Activated T-helper 1 cell treated with anti-CD3 and anti-CD28 coated beads, Interleukin-12 subunit alpha, Interleukin-12 subunit beta, Interleukin-2, Interleukin-4 antibody, amounts not matched to agents 30 ng/mL and 10 ng/mL and 1 ng/mL, durations not matched to agents 14 hours and 24 hours and 36 hours (primary cell): ENCODE measurements at regions not wholly inside any gene's neighbourhood (a gene's known extent, or its start where the extent isn't known, plus 50 kb on each side); places are given as distances from the start of the nearest gene placed in this dataset.
"Not testable (repeated sequence)": the region's sequence is repeated elsewhere in the genome, so short reads cannot be mapped to it uniquely, and the experiment has no call there.

Experiments used
- DNase-seq: peaks from one replicate; pipeline ENCODE4 v3.0.0; 2021; ENCODE audit warnings: low spot score
- H3K27ac Mint-ChIP-seq: one replicate; pipeline ENCODE4 v1.8.0; 2021; ENCODE audit warnings: mild to moderate bottlenecking, mixed read lengths
- H3K27me3 Mint-ChIP-seq: one replicate; pipeline ENCODE4 v1.8.0; 2022; ENCODE audit warnings: mild to moderate bottlenecking, moderate library complexity, mixed read lengths; ENCODE audit not compliant: insufficient read depth
- H3K36me3 Mint-ChIP-seq: one replicate; pipeline ENCODE4 v1.8.0; 2021; ENCODE audit warnings: low read depth, mixed read lengths
- H3K4me1 Mint-ChIP-seq: one replicate; pipeline ENCODE4 v1.8.0; 2021; ENCODE audit warnings: low read depth, mixed read lengths
- H3K4me3 Mint-ChIP-seq: one replicate; pipeline ENCODE4 v1.8.0; 2021; ENCODE audit warnings: mild to moderate bottlenecking, moderate library complexity, mixed read lengths
- H3K9me3 Mint-ChIP-seq: one replicate; pipeline ENCODE4 v1.8.0; 2021; ENCODE audit warnings: mixed read lengths
- intact Hi-C: fragments of 100-400 bp; cut with micrococcal nuclease; formaldehyde crosslinking; loops from one replicate; pipeline ENCODE4 v1.15.1; 2024

GRCh38 chr4:177798161-177798560 is 355.9 kb upstream of the AGA start:
- intact Hi-C loops = no loop called here
- Mint-ChIP-seq H3K27me3 (no peaks in the 10 kb centered on the region), H3K4me1 (no peaks in the 10 kb centered on the region), H3K36me3 (no peaks in the 10 kb centered on the region), H3K9me3 (no peaks in the 10 kb centered on the region), H3K27ac (no peak overlapping the region), H3K4me3 (no peak overlapping the region)
- DNase-seq = no peak

DNA sequence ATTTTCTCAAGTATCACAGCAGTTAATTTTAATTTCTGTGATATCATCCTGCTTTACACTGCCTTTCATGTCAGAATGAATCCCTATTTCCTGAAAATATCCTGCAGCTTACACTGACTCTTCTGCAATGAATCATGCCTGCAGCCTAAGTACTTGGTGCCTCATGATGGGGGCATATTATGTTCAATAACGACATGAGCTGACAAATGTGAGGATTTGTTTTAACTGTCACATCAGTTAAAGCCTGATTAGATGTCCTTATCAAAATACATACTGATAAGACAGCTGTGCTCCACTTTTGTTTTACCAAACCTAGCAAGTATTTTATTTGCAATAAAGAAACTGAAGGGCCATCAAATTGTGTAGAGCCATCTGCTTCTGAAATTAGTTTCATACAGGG is 359.9 kb upstream of the AGA start:
- Mint-ChIP-seq H3K27ac (no peak overlapping the region), H3K36me3 (no peaks in the 10 kb centered on the region), H3K27me3 (no peaks in the 10 kb centered on the region), H3K4me1 (no peaks in the 10 kb centered on the region), H3K9me3 (no peaks in the 10 kb centered on the region), H3K4me3 (no peak overlapping the region)
- no peak for DNase-seq
- intact Hi-C loops = no loop called here

- no peak for DNase-seq
- Mint-ChIP-seq H3K4me3 (no peak overlapping the region), H3K9me3 (no peaks in the 10 kb centered on the region), H3K27me3 (no peaks in the 10 kb centered on the region), H3K27ac (no peak overlapping the region), H3K4me1 (no peaks in the 10 kb centered on the region), H3K36me3 (no peaks in the 10 kb centered on the region)
- intact Hi-C loops = no loop called here
Measured at GRCh38 chr4:177802661-177803060, 360.4 kb upstream of the AGA start.

DNA sequence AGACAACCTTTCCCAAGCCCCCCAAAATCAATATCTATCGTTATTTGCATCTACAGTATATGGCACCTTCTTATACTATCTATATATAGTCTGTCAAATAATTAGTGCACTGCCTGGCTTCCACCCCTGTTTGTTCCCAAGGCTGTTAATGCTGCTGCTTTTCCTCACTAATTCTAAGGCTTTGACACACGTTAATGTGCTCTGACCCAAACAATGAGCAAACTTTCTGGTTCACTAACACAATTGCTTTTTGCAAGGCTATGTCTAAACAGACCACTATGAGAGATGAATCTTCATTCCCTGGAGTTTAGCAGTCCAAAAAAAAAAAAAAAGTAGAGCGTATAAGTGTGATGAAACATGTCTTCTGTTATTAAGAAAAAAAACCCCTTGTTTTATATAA is 360.9 kb upstream of the AGA start:
- H3K27me3 Mint-ChIP-seq = no peaks in the 10 kb centered on the region
- no peak for DNase-seq
- no peaks in the 10 kb centered on the region for H3K9me3 Mint-ChIP-seq
- H3K4me1 Mint-ChIP-seq = no peaks in the 10 kb centered on the region
- H3K36me3 Mint-ChIP-seq = no peaks in the 10 kb centered on the region
- no peak overlapping the region for H3K27ac Mint-ChIP-seq
- intact Hi-C loops = no loop called here
- H3K4me3 Mint-ChIP-seq = no peak overlapping the region

DNA sequence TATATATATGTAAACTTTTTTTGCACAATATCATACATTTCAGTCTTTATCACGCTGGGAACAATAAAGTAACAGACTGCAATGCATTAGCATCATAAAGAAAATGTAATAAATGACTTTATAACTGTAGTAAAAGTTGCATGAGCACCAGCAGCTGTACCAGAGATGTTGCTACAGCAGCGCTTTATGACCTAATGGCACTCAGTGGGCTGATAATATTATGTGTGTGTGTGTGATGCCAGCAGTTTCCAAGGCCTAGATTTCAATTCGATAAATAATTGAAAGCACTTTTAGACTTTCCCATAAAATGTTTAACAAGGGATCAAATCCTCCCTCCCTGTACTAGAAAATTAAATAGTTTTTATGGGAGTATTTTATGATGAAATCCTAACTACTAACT is 367.6 kb upstream of the AGA start:
- Mint-ChIP-seq H3K9me3 (no peaks in the 10 kb centered on the region), H3K36me3 (no peaks in the 10 kb centered on the region), H3K27me3 (no peaks in the 10 kb centered on the region), H3K27ac (no peak overlapping the region), H3K4me3 (no peak overlapping the region), H3K4me1 (no peaks in the 10 kb centered on the region)
- no peak for DNase-seq
- intact Hi-C loops = no loop called here

DNA sequence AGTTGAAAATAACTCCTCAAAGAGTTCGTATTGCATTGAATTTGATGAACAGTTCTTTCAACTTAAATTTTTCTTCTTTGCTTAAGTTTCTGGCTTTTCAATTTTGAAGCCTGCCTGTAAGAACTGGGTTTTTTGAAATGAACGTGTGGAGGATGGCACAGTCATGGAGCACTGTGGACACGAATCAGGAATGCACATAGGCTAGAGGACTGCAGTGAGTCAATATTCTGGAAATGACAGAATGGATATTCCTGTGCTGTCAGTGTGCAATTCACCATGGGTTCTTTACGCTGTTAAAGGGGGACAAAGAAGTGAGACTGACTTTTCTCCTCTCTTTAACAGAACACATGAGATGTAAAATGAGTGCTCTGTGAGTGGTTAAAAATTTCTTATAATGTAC is 368.0 kb upstream of the AGA start:
- no peaks in the 10 kb centered on the region for H3K4me1 Mint-ChIP-seq
- H3K27me3 Mint-ChIP-seq = no peaks in the 10 kb centered on the region
- H3K9me3 Mint-ChIP-seq = no peaks in the 10 kb centered on the region
- intact Hi-C loops = no loop called here
- no peak overlapping the region for H3K27ac Mint-ChIP-seq
- H3K36me3 Mint-ChIP-seq = no peaks in the 10 kb centered on the region
- DNase-seq = no peak
- H3K4me3 Mint-ChIP-seq = no peak overlapping the region

- H3K27ac Mint-ChIP-seq, H3K27me3 Mint-ChIP-seq, H3K36me3 Mint-ChIP-seq, H3K9me3 Mint-ChIP-seq, H3K4me3 Mint-ChIP-seq, DNase-seq, intact Hi-C loops, H3K4me1 Mint-ChIP-seq: not testable (repeated sequence)
Measured at GRCh38 chr4:177818392-177818791, 376.2 kb upstream of the AGA start.

DNA sequence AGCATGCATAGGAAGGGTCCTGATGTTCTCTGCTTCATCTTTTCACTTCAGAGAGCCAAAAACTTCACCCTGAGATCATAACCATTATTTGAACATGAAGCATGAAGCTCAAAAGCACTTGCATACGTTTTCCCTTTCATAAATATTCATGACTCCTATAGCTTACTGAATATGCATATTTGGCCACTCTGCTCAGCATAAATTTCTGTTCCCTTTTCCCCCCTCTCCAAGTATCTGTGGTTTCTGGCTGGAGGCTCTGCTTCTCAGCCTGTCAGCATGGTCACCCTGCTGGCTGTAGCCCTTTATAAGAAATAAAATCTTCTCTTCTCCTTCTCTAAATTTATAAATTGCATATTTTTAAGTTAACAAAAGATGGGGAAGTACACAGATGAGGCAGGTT is 384.7 kb upstream of the AGA start:
- Mint-ChIP-seq H3K4me3 (no peak overlapping the region), H3K27me3 (no peaks in the 10 kb centered on the region), H3K27ac (no peak overlapping the region), H3K9me3 (no peaks in the 10 kb centered on the region), H3K36me3 (no peaks in the 10 kb centered on the region), H3K4me1 (no peaks in the 10 kb centered on the region)
- DNase-seq = no peak
- intact Hi-C loops = no loop called here

DNA sequence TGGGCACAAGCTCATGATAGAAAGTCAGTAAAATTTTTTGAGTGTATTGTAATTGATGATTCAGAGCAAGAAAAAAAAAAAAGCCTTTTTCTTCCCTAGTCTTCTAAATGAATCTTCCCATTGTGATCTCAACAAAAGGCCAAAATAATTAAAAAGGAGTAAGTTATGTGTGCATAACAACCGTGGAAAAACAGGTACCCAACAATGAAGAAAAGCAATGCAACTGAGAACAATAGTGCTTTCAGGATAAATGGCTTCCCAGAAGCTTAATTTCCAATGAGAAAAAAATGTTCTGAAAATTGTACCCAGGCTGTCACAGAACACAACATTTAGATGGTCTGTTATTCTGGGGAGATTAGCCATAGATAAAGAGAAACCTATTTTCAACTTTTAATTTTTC is 399.0 kb upstream of the AGA start:
- intact Hi-C loops = no loop called here
- no peak overlapping the region for H3K4me3 Mint-ChIP-seq
- H3K27me3 Mint-ChIP-seq = no peaks in the 10 kb centered on the region
- H3K27ac Mint-ChIP-seq = no peak overlapping the region
- DNase-seq = no peak
- H3K4me1 Mint-ChIP-seq = no peaks in the 10 kb centered on the region
- no peaks in the 10 kb centered on the region for H3K36me3 Mint-ChIP-seq
- H3K9me3 Mint-ChIP-seq = no peaks in the 10 kb centered on the region

DNA sequence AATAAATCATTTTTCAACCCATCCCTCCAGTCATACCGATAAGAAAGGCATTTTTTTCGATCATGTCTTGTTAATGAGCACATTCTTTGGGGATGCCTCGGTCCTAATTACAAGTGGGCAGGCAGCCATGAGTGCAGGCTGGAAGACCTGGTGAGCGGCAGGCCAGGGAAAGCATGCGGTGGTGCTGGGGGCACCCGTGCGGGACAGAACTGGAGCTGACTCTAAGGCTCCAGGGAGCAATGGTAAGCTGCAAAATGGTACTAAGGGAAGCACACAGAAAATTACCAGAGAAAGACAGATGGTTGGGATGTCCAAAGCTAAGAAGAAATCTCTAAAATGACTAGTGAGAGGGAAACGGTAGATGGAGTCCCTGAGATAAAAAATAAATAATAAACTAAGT is 411.0 kb upstream of the AGA start:
- Mint-ChIP-seq H3K9me3 (peaks cover 10% of the 10 kb centered on the region), H3K27me3 (no peaks in the 10 kb centered on the region), H3K4me3 (no peak overlapping the region), H3K36me3 (no peaks in the 10 kb centered on the region), H3K4me1 (no peaks in the 10 kb centered on the region), H3K27ac (no peak overlapping the region)
- intact Hi-C loops = no loop called here
- no peak for DNase-seq

DNA sequence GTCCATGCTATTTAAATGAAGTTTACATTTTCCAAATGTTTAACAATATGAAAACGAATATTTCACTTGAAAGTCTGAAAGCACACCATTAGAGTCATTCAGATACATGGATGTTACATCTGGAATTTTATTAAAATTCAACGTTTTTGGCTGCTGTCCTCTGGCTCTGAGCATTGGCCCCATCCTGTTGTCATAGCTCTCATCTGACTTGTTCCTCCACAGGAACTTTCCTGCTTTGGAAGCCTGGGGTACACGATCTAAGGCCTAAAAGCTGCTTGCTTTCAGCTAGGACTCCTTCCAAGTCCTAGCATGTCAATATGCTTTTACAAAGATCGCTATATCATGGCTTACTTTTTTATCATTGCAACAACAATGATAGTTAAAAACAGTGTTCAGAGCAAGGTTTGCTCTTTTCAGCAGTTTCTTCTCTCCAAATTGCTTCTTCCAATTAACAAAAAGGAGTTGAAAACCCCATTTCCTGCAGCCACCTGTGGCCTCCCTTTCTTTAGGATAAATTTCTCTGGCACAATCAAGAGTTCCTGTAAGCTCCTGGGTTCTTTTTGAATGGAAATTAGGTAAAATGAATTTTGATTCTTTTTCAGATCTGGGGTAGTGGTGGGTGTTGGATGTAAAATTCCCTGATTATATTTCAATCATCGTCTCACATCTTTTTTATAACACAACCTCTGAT is 413.4 kb upstream of the AGA start:
- Mint-ChIP-seq H3K4me1 (no peaks in the 10 kb centered on the region), H3K27ac (no peak overlapping the region), H3K27me3 (no peaks in the 10 kb centered on the region), H3K36me3 (no peaks in the 10 kb centered on the region), H3K4me3 (no peak overlapping the region), H3K9me3 (peaks cover 10% of the 10 kb centered on the region)
- intact Hi-C loops = no loop called here
- DNase-seq = no peak

DNA sequence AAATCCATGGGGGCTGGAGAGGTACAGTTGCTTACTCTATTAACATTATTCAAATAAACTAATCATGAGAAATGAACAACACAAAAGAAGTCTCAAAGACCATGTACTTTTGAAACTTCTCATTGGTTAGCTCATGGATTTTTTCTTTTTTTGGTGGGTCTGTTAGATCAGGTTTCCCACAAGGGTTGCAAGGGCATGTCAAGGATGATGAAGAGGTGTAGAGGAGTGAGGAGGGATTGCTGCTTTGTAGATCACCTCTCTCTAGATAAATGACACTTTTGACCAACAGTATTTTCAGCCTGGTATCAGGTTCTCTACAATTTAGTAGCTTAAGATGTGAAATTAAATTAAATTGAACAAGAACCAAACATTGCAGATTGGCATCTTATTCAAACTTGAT is 417.9 kb upstream of the AGA start:
- DNase-seq = no peak
- H3K4me1 Mint-ChIP-seq = no peaks in the 10 kb centered on the region

GRCh38 chr4:177861551-177862094 is 419.4 kb upstream of the AGA start:
- H3K4me3 Mint-ChIP-seq = no peak overlapping the region
- no peaks in the 10 kb centered on the region for H3K36me3 Mint-ChIP-seq
- H3K27me3 Mint-ChIP-seq = no peaks in the 10 kb centered on the region
- no peaks in the 10 kb centered on the region for H3K4me1 Mint-ChIP-seq
- intact Hi-C loops = no loop called here
- no peak overlapping the region for H3K27ac Mint-ChIP-seq
- no peak for DNase-seq
- no peaks in the 10 kb centered on the region for H3K9me3 Mint-ChIP-seq

More for the DNA sequence above, 417.9 kb upstream of the AGA start:
- no peaks in the 10 kb centered on the region for H3K27me3 Mint-ChIP-seq
- intact Hi-C loops = no loop called here
- no peak overlapping the region for H3K4me3 Mint-ChIP-seq
- no peaks in the 10 kb centered on the region for H3K9me3 Mint-ChIP-seq
- H3K27ac Mint-ChIP-seq = no peak overlapping the region
- no peaks in the 10 kb centered on the region for H3K36me3 Mint-ChIP-seq
